ENCODE measurements at regions not wholly inside any gene's neighbourhood (a gene's known extent, or its start where the extent isn't known, plus 50 kb on each side); places are given as distances from the start of the nearest gene placed in this dataset.
A peak's percentile ranks its signal among the peaks of the same experiment; 100 is the strongest.

GRCh38 chr11:28756977-28757376 lies 648.8 kb downstream of the METTL15 start:
- no peaks in the 10 kb centered on the region for H3K27me3 Mint-ChIP-seq (ENCODE audit: low read depth)
- H3K36me3 Mint-ChIP-seq (ENCODE audit: low read depth): no peaks in the 10 kb centered on the region
- TF ChIP-seq CTCF (IDR thresholded peaks at IDR 0.05; ENCODE audit: unreplicated experiment in 3 of 3): no peak
- no peaks in the 10 kb centered on the region for H3K4me1 Mint-ChIP-seq
- H3K27ac Mint-ChIP-seq: no peak overlapping the region
- H3K4me3 Mint-ChIP-seq: no peak overlapping the region
- no peaks in the 10 kb centered on the region for H3K9me3 Mint-ChIP-seq

GRCh38 chr11:28743061-28743550 lies 634.9 kb downstream of the METTL15 start:
- H3K9me3 Mint-ChIP-seq: peaks cover 14% of the 10 kb centered on the region
- no peaks in the 10 kb centered on the region for H3K27me3 Mint-ChIP-seq (ENCODE audit: low read depth)
- H3K4me3 Mint-ChIP-seq: no peak overlapping the region
- TF ChIP-seq CTCF (IDR thresholded peaks at IDR 0.05; ENCODE audit: unreplicated experiment in 3 of 3): no peak
- H3K27ac Mint-ChIP-seq: no peak overlapping the region
- peaks cover 17% of the 10 kb centered on the region for H3K4me1 Mint-ChIP-seq
- H3K36me3 Mint-ChIP-seq (ENCODE audit: low read depth): no peaks in the 10 kb centered on the region

GRCh38 chr11:28739489-28740280 lies 631.5 kb downstream of the METTL15 start:
- Mint-ChIP-seq H3K4me3 (no peak overlapping the region), H3K4me1 (peaks cover 17% of the 10 kb centered on the region)

GRCh38 chr11:28738549-28738948 lies 630.4 kb downstream of the METTL15 start:
- Mint-ChIP-seq H3K9me3 (no peaks in the 10 kb centered on the region), H3K4me3 (no peak overlapping the region), H3K27ac (no peak overlapping the region), H3K4me1 (peaks cover 17% of the 10 kb centered on the region), H3K27me3 (ENCODE audit: low read depth) (no peaks in the 10 kb centered on the region), H3K36me3 (ENCODE audit: low read depth) (no peaks in the 10 kb centered on the region)
- no peak for TF ChIP-seq CTCF (IDR thresholded peaks at IDR 0.05; ENCODE audit: unreplicated experiment in 3 of 3)

More at GRCh38 chr11:28739489-28740280, 631.5 kb downstream of the METTL15 start:
- Mint-ChIP-seq H3K27ac (no peak overlapping the region), H3K27me3 (ENCODE audit: low read depth) (no peaks in the 10 kb centered on the region), H3K36me3 (ENCODE audit: low read depth) (no peaks in the 10 kb centered on the region), H3K9me3 (peaks cover 5% of the 10 kb centered on the region)
- TF ChIP-seq CTCF (IDR thresholded peaks at IDR 0.05; ENCODE audit: unreplicated experiment in 3 of 3): no peak

DNA sequence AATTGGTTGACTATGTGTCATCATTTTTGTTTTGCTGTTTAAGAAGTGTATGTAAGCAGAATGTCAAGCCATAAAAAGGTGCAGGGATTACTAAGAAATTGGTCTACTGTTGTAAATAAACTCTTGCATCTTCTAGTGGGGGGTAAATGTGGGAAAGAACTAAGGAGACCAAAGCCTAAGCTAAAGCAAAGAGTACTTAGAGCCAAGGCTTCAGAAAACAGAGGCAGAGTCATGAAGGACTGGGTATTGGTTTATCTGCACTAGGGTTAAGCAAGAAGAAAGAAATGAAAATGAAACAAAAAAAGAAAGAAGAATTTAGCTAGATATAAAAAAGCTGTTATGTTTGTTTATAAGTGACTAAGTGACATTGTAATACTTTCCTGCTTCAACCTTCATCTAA lies 628.1 kb downstream of the METTL15 start:
- Mint-ChIP-seq H3K36me3 (ENCODE audit: low read depth) (no peaks in the 10 kb centered on the region), H3K4me3 (no peak overlapping the region), H3K27me3 (ENCODE audit: low read depth) (no peaks in the 10 kb centered on the region), H3K4me1 (peaks cover 7% of the 10 kb centered on the region), H3K9me3 (no peaks in the 10 kb centered on the region), H3K27ac (peak overlapping the region in 1 of 3 experiments; percentile 16)
- no peak for TF ChIP-seq CTCF (IDR thresholded peaks at IDR 0.05; ENCODE audit: unreplicated experiment in 3 of 3)

DNA sequence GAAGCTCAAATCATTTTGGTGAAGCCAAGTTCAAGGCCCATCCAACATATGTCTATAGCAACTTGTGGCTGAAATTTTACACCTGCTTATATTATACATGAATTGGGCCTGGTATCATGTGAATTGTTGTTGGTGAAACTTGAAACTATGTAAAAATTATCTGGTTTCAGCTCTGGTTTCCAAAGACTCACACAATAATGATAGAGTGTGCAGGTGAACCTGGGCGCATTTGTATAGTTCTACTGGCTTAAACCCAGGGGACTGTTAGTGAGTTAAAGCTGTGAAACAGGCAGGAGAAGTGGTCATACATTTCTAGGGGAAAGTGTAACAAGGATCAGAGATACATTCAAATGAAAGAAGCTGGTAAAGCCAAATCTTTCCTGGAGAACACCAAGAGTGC lies 627.3 kb downstream of the METTL15 start:
- no peaks in the 10 kb centered on the region for H3K36me3 Mint-ChIP-seq (ENCODE audit: low read depth)
- H3K4me1 Mint-ChIP-seq: peaks cover 7% of the 10 kb centered on the region
- no peak overlapping the region for H3K4me3 Mint-ChIP-seq
- no peak for TF ChIP-seq CTCF (IDR thresholded peaks at IDR 0.05; ENCODE audit: unreplicated experiment in 3 of 3)
- no peaks in the 10 kb centered on the region for H3K27me3 Mint-ChIP-seq (ENCODE audit: low read depth)
- H3K9me3 Mint-ChIP-seq: no peaks in the 10 kb centered on the region
- H3K27ac Mint-ChIP-seq: no peak overlapping the region
